Bronchial epithelial cell (primary cell): ENCODE measurements at regions not wholly inside any gene's neighbourhood (a gene's known extent, or its start where the extent isn't known, plus 50 kb on each side); places are given as distances from the start of the nearest gene placed in this dataset.

Experiments used
- DNase-seq: peaks from one replicate; pipeline ENCODE4 v3.0.0-alpha.2; 2010; ENCODE audit warnings: low read depth
- FAIRE-seq: peaks from 2 replicates; lab custom pipeline; 2011; peaks lifted over from hg19 to GRCh38; lab: Jason Lieb, UNC
- H3K27me3 ChIP-seq: 2 replicates; pipeline ENCODE4 v1.5.1; 2011; ENCODE audit warnings: low read length; ENCODE audit not compliant: control insufficient read depth, insufficient read depth
- H3K36me3 ChIP-seq: 2 replicates; pipeline ENCODE4 v1.5.1; 2011; ENCODE audit warnings: low read length; ENCODE audit not compliant: control insufficient read depth, insufficient read depth
- H3K4me3 ChIP-seq: 2 replicates; pipeline ENCODE4 v1.5.1; 2011; ENCODE audit warnings: mild to moderate bottlenecking, low read depth, low read length, control low read depth
- CTCF ChIP-seq: IDR thresholded peaks from 2 replicates; pipeline ENCODE4 v1.5.1; 2011; ENCODE audit warnings: mild to moderate bottlenecking, moderate library complexity, low read length, control low read depth, inconsistent platforms; ENCODE audit not compliant: insufficient read depth, severe bottlenecking

- no peaks in the 10 kb centered on the region for H3K36me3 ChIP-seq
- H3K27me3 ChIP-seq, result no peaks in the 10 kb centered on the region
- FAIRE-seq (no peak), DNase-seq (no peak)
- H3K4me3 ChIP-seq, result no peak overlapping the region
- TF ChIP-seq CTCF, result no peak
Measured at GRCh38 chr3:18853269-18853668, 295.0 kb upstream of the KCNH8 start.

GRCh38 chr3:18847583-18848197 lies 300.6 kb upstream of the KCNH8 start:
- no peaks in the 10 kb centered on the region for H3K36me3 ChIP-seq

GRCh38 chr3:18843983-18844382 lies 304.3 kb upstream of the KCNH8 start:
- FAIRE-seq (no peak), DNase-seq (no peak)
- no peaks in the 10 kb centered on the region for H3K27me3 ChIP-seq
- TF ChIP-seq CTCF, result no peak
- no peaks in the 10 kb centered on the region for H3K36me3 ChIP-seq
- no peak overlapping the region for H3K4me3 ChIP-seq

More at GRCh38 chr3:18847583-18848197, 300.6 kb upstream of the KCNH8 start:
- FAIRE-seq (no peak), DNase-seq (peak; percentile 45)
- Histone ChIP-seq H3K4me3 (no peak overlapping the region), H3K27me3 (no peaks in the 10 kb centered on the region)
- peak; percentile 37 for TF ChIP-seq CTCF

- Histone ChIP-seq H3K36me3 (no peaks in the 10 kb centered on the region), H3K27me3 (no peaks in the 10 kb centered on the region), H3K4me3 (no peak overlapping the region)
- FAIRE-seq, result no peak
- TF ChIP-seq CTCF, result no peak
- DNase-seq, result no peak
Measured at GRCh38 chr3:18843188-18843587, 305.1 kb upstream of the KCNH8 start.

- no peak for TF ChIP-seq CTCF
- DNase-seq (no peak), FAIRE-seq (no peak)
- Histone ChIP-seq H3K36me3 (no peaks in the 10 kb centered on the region), H3K27me3 (no peaks in the 10 kb centered on the region), H3K4me3 (no peak overlapping the region)
Measured at GRCh38 chr3:18841422-18842343, 306.6 kb upstream of the KCNH8 start.
